DND-41 (cell line): ENCODE measurements at regions not wholly inside any gene's neighbourhood (a gene's known extent, or its start where the extent isn't known, plus 50 kb on each side); places are given as distances from the start of the nearest gene placed in this dataset.

Experiments
- CTCF ChIP-seq: IDR thresholded peaks from 2 replicates; pipeline ENCODE4 v1.5.1; 2012; ENCODE audit warnings: borderline replicate concordance, low read length, moderate library complexity, mild to moderate bottlenecking; ENCODE audit not compliant: poor library complexity, severe bottlenecking; ENCODE audit errors: extremely low read depth
- EZH2 ChIP-seq: IDR thresholded peaks from 3 replicates; pipeline ENCODE4 v1.6.1; 2012; ENCODE audit warnings: borderline replicate concordance, low read depth, mild to moderate bottlenecking, moderate library complexity, low read length, inconsistent platforms; ENCODE audit not compliant: severe bottlenecking

- no peak for TF ChIP-seq CTCF
- no peak for TF ChIP-seq EZH2
These were observed 92.4 kb downstream of the RHOB start for GRCh38 chr2:20539133-20539719.
